ENCODE measurements at regions not wholly inside any gene's neighbourhood (a gene's known extent, or its start where the extent isn't known, plus 50 kb on each side); places are given as distances from the start of the nearest gene placed in this dataset.

GRCh38 chr16:59053911-59054310, 319.8 kb upstream of the GOT2 start:
- TF ChIP-seq CTCF (conservative IDR thresholded peaks at IDR 0.05; ENCODE audit: low read depth, low read length) (no peak), EZH2phosphoT487 (IDR thresholded peaks at IDR 0.05; ENCODE audit: borderline replicate concordance, low read length) (no peak), EZH2 (IDR thresholded peaks at IDR 0.05; ENCODE audit: low read length, unreplicated experiment) (no peak)

All from PC-3 (cell line).